ENCODE measurements at regions not wholly inside any gene's neighbourhood (a gene's known extent, or its start where the extent isn't known, plus 50 kb on each side); places are given as distances from the start of the nearest gene placed in this dataset.
"Not testable (repeated sequence)": the region's sequence is repeated elsewhere in the genome, so short reads cannot be mapped to it uniquely, and the experiment has no call there.

- peaks cover 0 to 8% (median 3%) of the 10 kb centered on the region in 11 donors for H3K9me3 Mint-ChIP-seq
- intact Hi-C loops (cut with micrococcal nuclease), result no loop called here
- Histone ChIP-seq H3K27ac (ENCODE audit: low read depth, low read length) (no peak overlapping the region), H3K4me3 (ENCODE audit: low read length) (no peak overlapping the region), H3K4me1 (ENCODE audit: control insufficient read depth in 2 of 2, insufficient read depth in 2 of 2, low read length in 2 of 2) (no peaks in the 10 kb centered on the region), H3K9me3 (ENCODE audit: control insufficient read depth in 2 of 3, low read length in 3 of 3) (no peaks in the 10 kb centered on the region), H3K27me3 (ENCODE audit: control insufficient read depth in 2 of 2, insufficient read depth in 2 of 2, low read length in 2 of 2) (no peaks in the 10 kb centered on the region), H3K36me3 (ENCODE audit: control insufficient read depth in 2 of 3, insufficient read depth in 3 of 3, low read length in 3 of 3) (no peaks in the 10 kb centered on the region)
- H3K4me1 Mint-ChIP-seq, result no peaks in the 10 kb centered on the region
- H3K27ac Mint-ChIP-seq, result no peak overlapping the region
- no peaks in the 10 kb centered on the region for H3K36me3 Mint-ChIP-seq
- H3K4me3 Mint-ChIP-seq, result no peak overlapping the region
- no peaks in the 10 kb centered on the region for H3K27me3 Mint-ChIP-seq
- POLR2A ChIA-PET, result no interaction called here
- CTCF ChIA-PET, result no interaction called here
- DNase-seq, result no peak
- ATAC-seq, result no peak
Observed at GRCh38 chr12:42725809-42726208, 136.3 kb upstream of the PRICKLE1 start.

DNA sequence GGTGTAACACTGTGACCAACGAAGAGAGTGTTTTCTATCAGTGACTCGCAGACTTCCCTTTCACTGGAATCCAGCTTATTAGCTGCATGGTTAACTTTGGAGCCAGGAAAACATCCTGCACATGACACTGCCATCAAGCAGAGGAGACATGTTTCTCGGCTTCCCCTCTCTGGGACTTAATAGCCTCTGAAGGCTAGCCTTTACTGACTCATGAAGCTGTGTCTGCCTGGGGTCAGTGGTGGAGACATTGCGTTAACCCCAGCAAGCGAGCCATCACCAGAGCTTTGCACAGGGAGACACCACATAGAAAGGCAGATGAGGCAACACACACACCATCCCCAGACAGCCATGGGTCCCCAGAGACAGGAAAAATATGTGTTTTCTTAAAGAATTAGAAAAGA is 126.9 kb upstream of the PRICKLE1 start:
- ATAC-seq (no peak), DNase-seq (no peak)
- CTCF ChIA-PET, result no interaction called here
- no peaks in the 10 kb centered on the region for H3K9me3 ChIP-seq (ENCODE audit: control insufficient read depth in 2 of 3, low read length in 3 of 3)
- intact Hi-C loops (cut with micrococcal nuclease), result no loop called here
- no peaks in the 10 kb centered on the region for H3K4me1 ChIP-seq (ENCODE audit: control insufficient read depth in 2 of 2, insufficient read depth in 2 of 2, low read length in 2 of 2)
- no peak overlapping the region for H3K27ac ChIP-seq (ENCODE audit: low read depth, low read length)
- no peaks in the 10 kb centered on the region for H3K27me3 ChIP-seq (ENCODE audit: control insufficient read depth in 2 of 2, insufficient read depth in 2 of 2, low read length in 2 of 2)
- POLR2A ChIA-PET, result no interaction called here
- Mint-ChIP-seq H3K4me1 (no peaks in the 10 kb centered on the region), H3K9me3 (peaks cover 0 to 37% (median 7%) of the 10 kb centered on the region in 11 donors), H3K36me3 (no peaks in the 10 kb centered on the region), H3K4me3 (no peak overlapping the region), H3K27me3 (no peaks in the 10 kb centered on the region), H3K27ac (no peak overlapping the region)
- no peak overlapping the region for H3K4me3 ChIP-seq (ENCODE audit: low read length)
- H3K36me3 ChIP-seq (ENCODE audit: control insufficient read depth in 2 of 3, insufficient read depth in 3 of 3, low read length in 3 of 3), result no peaks in the 10 kb centered on the region

- H3K27me3 ChIP-seq (ENCODE audit: control insufficient read depth in 2 of 2, insufficient read depth in 2 of 2, low read length in 2 of 2); ATAC-seq; H3K27ac ChIP-seq (ENCODE audit: low read depth, low read length); H3K9me3 ChIP-seq (ENCODE audit: control insufficient read depth in 2 of 3, low read length in 3 of 3); H3K27me3 Mint-ChIP-seq; CTCF ChIA-PET; H3K4me3 Mint-ChIP-seq; DNase-seq; H3K4me1 Mint-ChIP-seq; H3K4me1 ChIP-seq (ENCODE audit: control insufficient read depth in 2 of 2, insufficient read depth in 2 of 2, low read length in 2 of 2); H3K4me3 ChIP-seq (ENCODE audit: low read length); intact Hi-C loops (cut with micrococcal nuclease); H3K36me3 ChIP-seq (ENCODE audit: control insufficient read depth in 2 of 3, insufficient read depth in 3 of 3, low read length in 3 of 3); POLR2A ChIA-PET; H3K27ac Mint-ChIP-seq; H3K36me3 Mint-ChIP-seq: not testable (repeated sequence)
- H3K9me3 Mint-ChIP-seq, result peaks cover 1 to 47% (median 11%) of the 10 kb centered on the region in 11 donors
Observed at GRCh38 chr12:42713566-42713965, 124.0 kb upstream of the PRICKLE1 start.

DNA sequence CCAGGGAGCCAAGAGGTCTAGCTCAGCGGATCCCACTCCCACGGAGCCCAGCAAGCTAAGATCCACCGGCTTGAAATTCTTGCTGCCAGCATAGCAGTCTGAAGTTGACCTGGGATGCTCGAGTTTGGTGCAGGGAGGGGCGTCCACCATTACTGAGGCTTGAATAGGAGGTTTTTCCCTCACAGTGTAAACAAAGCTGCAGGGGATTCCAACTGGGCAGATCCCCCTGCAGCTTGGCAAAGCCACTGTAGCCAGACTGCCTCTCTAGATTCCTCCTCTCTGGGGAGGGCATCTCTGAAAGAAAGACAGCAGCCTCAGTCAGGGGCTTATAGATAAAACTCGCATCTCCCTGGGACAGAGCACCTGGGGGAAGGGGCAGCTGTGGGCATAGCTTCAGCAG is 118.8 kb upstream of the PRICKLE1 start:
- H3K4me3 ChIP-seq (ENCODE audit: low read length); POLR2A ChIA-PET; H3K36me3 Mint-ChIP-seq; CTCF ChIA-PET; H3K4me3 Mint-ChIP-seq; H3K27me3 ChIP-seq (ENCODE audit: control insufficient read depth in 2 of 2, insufficient read depth in 2 of 2, low read length in 2 of 2); ATAC-seq; H3K4me1 Mint-ChIP-seq; H3K36me3 ChIP-seq (ENCODE audit: control insufficient read depth in 2 of 3, insufficient read depth in 3 of 3, low read length in 3 of 3); H3K27me3 Mint-ChIP-seq; H3K9me3 ChIP-seq (ENCODE audit: control insufficient read depth in 2 of 3, low read length in 3 of 3); intact Hi-C loops (cut with micrococcal nuclease); H3K27ac Mint-ChIP-seq; DNase-seq; H3K4me1 ChIP-seq (ENCODE audit: control insufficient read depth in 2 of 2, insufficient read depth in 2 of 2, low read length in 2 of 2); H3K27ac ChIP-seq (ENCODE audit: low read depth, low read length): not testable (repeated sequence)
- peaks cover 1 to 23% (median 7%) of the 10 kb centered on the region in 11 donors for H3K9me3 Mint-ChIP-seq

- H3K4me1 ChIP-seq (ENCODE audit: control insufficient read depth in 2 of 2, insufficient read depth in 2 of 2, low read length in 2 of 2), result no peaks in the 10 kb centered on the region
- H3K4me3 Mint-ChIP-seq, result no peak overlapping the region
- no peak overlapping the region for H3K27ac ChIP-seq (ENCODE audit: low read depth, low read length)
- H3K4me1 Mint-ChIP-seq, result no peaks in the 10 kb centered on the region
- no peak overlapping the region for H3K27ac Mint-ChIP-seq
- H3K9me3 ChIP-seq (ENCODE audit: control insufficient read depth in 2 of 3, low read length in 3 of 3), result no peaks in the 10 kb centered on the region
- H3K36me3 ChIP-seq (ENCODE audit: control insufficient read depth in 2 of 3, insufficient read depth in 3 of 3, low read length in 3 of 3), result no peaks in the 10 kb centered on the region
- intact Hi-C loops (cut with micrococcal nuclease), result no loop called here
- no peaks in the 10 kb centered on the region for H3K36me3 Mint-ChIP-seq
- DNase-seq, result no peak
- H3K27me3 ChIP-seq (ENCODE audit: control insufficient read depth in 2 of 2, insufficient read depth in 2 of 2, low read length in 2 of 2), result no peaks in the 10 kb centered on the region
- no peak overlapping the region for H3K4me3 ChIP-seq (ENCODE audit: low read length)
- CTCF ChIA-PET, result no interaction called here
- peaks cover 0 to 16% (median 7%) of the 10 kb centered on the region in 11 donors for H3K9me3 Mint-ChIP-seq
- POLR2A ChIA-PET, result no interaction called here
- peaks cover 0 to 5% (median 0%) of the 10 kb centered on the region in 5 donors for H3K27me3 Mint-ChIP-seq
- ATAC-seq, result no peak
Observed at GRCh38 chr12:42707312-42708226, 118.0 kb upstream of the PRICKLE1 start.

DNA sequence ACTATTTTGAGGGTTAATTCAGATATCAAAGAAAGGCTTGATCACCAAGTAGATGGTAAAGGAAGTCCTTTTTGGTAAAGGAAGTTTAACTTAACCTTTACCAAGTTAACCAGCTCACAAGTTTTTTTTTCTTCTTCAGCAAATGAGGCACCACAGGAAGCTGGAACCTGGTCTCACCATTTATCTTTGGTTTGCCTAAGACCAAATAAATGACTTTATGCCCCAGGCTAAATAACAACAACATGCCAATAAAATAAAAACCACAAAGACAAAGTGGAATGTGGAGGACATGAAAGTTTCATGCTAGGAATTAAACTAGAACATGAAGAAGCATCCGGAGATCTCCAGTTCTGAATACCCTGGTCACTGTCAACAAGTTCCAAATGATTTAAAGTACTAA is 116.8 kb upstream of the PRICKLE1 start:
- Mint-ChIP-seq H3K9me3 (peaks cover 0 to 10% (median 6%) of the 10 kb centered on the region in 11 donors), H3K27me3 (peaks cover 0 to 5% (median 0%) of the 10 kb centered on the region in 5 donors), H3K36me3 (no peaks in the 10 kb centered on the region), H3K4me3 (no peak overlapping the region), H3K27ac (no peak overlapping the region), H3K4me1 (no peaks in the 10 kb centered on the region)
- ATAC-seq (no peak), DNase-seq (no peak)
- H3K9me3 ChIP-seq (ENCODE audit: control insufficient read depth in 2 of 3, low read length in 3 of 3), result no peaks in the 10 kb centered on the region
- H3K36me3 ChIP-seq (ENCODE audit: control insufficient read depth in 2 of 3, insufficient read depth in 3 of 3, low read length in 3 of 3), result no peaks in the 10 kb centered on the region
- no peaks in the 10 kb centered on the region for H3K27me3 ChIP-seq (ENCODE audit: control insufficient read depth in 2 of 2, insufficient read depth in 2 of 2, low read length in 2 of 2)
- CTCF ChIA-PET, result no interaction called here
- no peak overlapping the region for H3K27ac ChIP-seq (ENCODE audit: low read depth, low read length)
- POLR2A ChIA-PET, result no interaction called here
- intact Hi-C loops (cut with micrococcal nuclease), result no loop called here
- H3K4me1 ChIP-seq (ENCODE audit: control insufficient read depth in 2 of 2, insufficient read depth in 2 of 2, low read length in 2 of 2), result no peaks in the 10 kb centered on the region
- H3K4me3 ChIP-seq (ENCODE audit: low read length), result no peak overlapping the region

DNA sequence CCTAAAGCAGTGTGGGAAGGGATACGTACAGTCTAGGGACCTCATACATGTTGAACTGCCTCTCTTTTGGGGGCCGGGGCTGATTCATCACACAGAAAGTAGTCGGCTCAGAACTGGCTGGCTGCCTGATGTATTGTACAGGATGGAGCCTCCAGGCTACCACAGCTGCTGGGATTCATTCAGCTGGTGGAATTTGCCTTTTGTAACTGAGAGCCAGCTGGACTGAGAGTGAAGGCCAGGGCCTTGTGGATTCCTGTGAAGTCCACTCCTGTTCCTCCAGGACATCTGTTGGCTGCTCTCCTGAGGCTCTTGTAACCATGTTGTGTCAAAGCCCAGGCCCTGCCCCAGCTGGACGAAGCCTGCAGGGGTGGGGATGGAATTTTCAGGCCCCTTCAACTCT is 116.3 kb upstream of the PRICKLE1 start:
- H3K27ac Mint-ChIP-seq, result no peak overlapping the region
- Histone ChIP-seq H3K27me3 (ENCODE audit: control insufficient read depth in 2 of 2, insufficient read depth in 2 of 2, low read length in 2 of 2) (no peaks in the 10 kb centered on the region), H3K4me1 (ENCODE audit: control insufficient read depth in 2 of 2, insufficient read depth in 2 of 2, low read length in 2 of 2) (no peaks in the 10 kb centered on the region), H3K9me3 (ENCODE audit: control insufficient read depth in 2 of 3, low read length in 3 of 3) (no peaks in the 10 kb centered on the region), H3K4me3 (ENCODE audit: low read length) (no peak overlapping the region), H3K27ac (ENCODE audit: low read depth, low read length) (no peak overlapping the region), H3K36me3 (ENCODE audit: control insufficient read depth in 2 of 3, insufficient read depth in 3 of 3, low read length in 3 of 3) (no peaks in the 10 kb centered on the region)
- intact Hi-C loops (cut with micrococcal nuclease), result no loop called here
- DNase-seq (no peak), ATAC-seq (no peak)
- no peaks in the 10 kb centered on the region for H3K36me3 Mint-ChIP-seq
- peaks cover 0 to 7% (median 3%) of the 10 kb centered on the region in 11 donors for H3K9me3 Mint-ChIP-seq
- ChIA-PET POLR2A (no interaction called here), CTCF (no interaction called here)
- H3K4me3 Mint-ChIP-seq, result no peak overlapping the region
- H3K4me1 Mint-ChIP-seq, result no peaks in the 10 kb centered on the region
- peaks cover 0 to 5% (median 0%) of the 10 kb centered on the region in 5 donors for H3K27me3 Mint-ChIP-seq
